G401.6 (cell line): ENCODE measurements at regions not wholly inside any gene's neighbourhood (a gene's known extent, or its start where the extent isn't known, plus 50 kb on each side); places are given as distances from the start of the nearest gene placed in this dataset.
"Not testable (repeated sequence)": the region's sequence is repeated elsewhere in the genome, so short reads cannot be mapped to it uniquely, and the experiment has no call there.

Source experiments
- FAIRE-seq: peaks from 2 replicates; lab custom pipeline; 2012; peaks lifted over from hg19 to GRCh38; lab: Jason Lieb, UNC

- no peak for FAIRE-seq
Measured at GRCh38 chr16:76816475-76816874, 374.5 kb upstream of the MON1B start.

DNA sequence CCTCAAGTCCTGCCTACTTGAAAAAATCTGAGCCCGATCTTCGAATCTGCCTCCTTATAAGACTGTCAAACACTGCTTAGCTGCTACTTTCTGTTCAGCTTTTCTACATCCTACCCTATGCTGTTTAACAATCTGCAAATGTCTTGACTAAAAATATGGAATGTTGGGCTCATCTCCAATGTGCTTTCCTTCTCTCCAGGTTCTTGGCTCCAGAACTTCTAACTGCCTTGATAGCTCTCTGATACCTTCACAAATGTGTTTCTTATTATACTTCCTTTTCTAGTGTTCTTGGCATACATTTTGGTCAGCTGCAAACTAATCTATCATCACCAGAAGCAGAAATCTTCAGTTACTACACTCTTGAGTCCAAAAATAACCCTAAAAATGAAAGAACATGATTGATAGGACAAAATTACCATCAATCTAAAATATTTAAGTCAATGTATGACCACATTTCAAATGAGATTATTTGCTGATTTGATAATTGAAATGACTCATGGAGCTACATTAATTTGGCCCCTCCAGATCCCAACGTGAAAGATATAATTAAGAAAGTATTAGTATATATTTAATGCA lies 372.3 kb upstream of the MON1B start:
- FAIRE-seq, result no peak

- FAIRE-seq, result no peak
Measured at GRCh38 chr16:76819226-76819916, 371.6 kb upstream of the MON1B start.

DNA sequence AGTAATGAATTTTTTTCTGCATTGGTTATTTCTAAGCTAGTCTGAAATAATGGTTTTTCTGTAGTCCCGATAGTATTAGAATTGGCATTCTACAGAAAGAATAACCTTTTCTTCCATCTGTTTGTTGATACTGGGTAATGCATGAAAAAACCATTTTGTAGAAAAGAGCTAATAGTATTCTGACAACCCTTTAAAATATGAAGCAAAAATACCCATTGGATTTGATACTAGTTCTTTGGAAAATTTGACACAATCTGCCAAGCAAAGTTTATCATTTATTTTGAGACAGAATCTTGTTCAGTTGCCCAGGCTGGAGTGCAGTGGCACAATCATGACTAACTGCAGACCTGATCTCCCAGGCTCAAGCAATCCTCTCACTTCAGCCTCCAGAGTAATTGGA lies 366.8 kb upstream of the MON1B start:
- FAIRE-seq, result no peak

- FAIRE-seq, result no peak
Measured at GRCh38 chr16:76824791-76825190, 366.2 kb upstream of the MON1B start.

- no peak for FAIRE-seq
Measured at GRCh38 chr16:76835339-76835738, 355.7 kb upstream of the MON1B start.

- FAIRE-seq, result no peak
Measured at GRCh38 chr16:76835779-76836300, 355.1 kb upstream of the MON1B start.

DNA sequence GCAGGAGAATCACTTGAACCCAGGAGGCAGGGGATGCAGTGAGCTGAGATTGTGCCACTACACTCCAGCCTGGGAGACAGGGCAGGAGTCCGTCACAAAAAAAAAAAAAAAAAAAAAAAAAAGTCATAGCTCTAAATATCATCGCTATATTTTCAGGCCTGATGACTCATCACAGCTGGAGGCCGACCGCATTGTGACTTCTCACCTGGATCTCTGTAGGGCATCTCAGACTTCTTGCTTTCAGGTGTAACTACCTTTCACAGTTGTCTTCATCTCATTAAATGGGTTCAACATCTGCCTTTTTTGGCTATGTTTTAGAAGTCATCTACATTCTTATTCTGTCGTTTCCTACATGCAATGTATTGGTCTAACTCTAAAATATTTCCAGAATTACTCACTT lies 353.1 kb upstream of the MON1B start:
- no peak for FAIRE-seq

- no peak for FAIRE-seq
Measured at GRCh38 chr16:76854234-76854633, 336.8 kb upstream of the MON1B start.

DNA sequence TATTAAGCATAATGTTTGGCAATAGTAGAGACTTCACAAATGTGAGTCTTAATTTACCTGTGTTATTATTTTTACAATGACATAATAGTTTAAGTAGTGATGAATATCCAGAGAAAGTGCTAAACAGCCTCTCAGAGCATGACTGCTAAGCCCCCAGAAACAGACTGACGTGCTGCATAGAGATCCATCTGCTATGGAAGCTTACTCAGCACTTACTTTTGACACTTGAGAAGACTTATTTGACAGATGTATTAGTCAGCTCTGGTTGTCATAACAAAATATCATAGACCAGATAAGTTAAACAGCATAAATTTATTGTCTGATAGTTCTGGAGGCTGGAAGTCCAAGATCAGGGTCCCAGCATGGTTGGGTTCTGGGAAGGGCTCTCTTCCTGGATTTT lies 334.9 kb upstream of the MON1B start:
- no peak for FAIRE-seq

- no peak for FAIRE-seq
Measured at GRCh38 chr16:76857402-76857801, 333.6 kb upstream of the MON1B start.

GRCh38 chr16:76862901-76863300 lies 328.1 kb upstream of the MON1B start:
- no peak for FAIRE-seq

GRCh38 chr16:76866994-76867393 lies 324.0 kb upstream of the MON1B start:
- no peak for FAIRE-seq

GRCh38 chr16:76875898-76876297 lies 315.1 kb upstream of the MON1B start:
- FAIRE-seq, result no peak

DNA sequence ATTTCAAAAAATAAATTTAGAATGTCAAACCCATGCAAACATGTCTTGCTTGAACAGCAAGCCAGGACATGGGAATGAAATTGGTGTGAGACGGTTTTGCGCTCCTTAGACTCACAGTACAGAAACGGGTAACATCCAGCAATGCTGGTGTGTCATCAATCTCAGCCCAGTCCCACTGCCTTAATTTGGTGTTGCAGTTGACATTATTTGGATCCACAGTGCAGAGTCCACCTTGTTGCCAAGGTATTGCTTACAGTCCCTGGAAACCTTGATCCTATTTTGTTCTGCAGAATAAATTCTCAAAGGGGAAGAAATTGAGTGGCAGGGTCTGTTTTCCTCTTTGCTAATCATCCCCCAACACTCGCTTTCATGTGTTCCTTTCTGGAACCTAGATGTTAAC lies 311.6 kb upstream of the MON1B start:
- no peak for FAIRE-seq

GRCh38 chr16:76880523-76880922 lies 310.5 kb upstream of the MON1B start:
- FAIRE-seq, result not testable (repeated sequence)

DNA sequence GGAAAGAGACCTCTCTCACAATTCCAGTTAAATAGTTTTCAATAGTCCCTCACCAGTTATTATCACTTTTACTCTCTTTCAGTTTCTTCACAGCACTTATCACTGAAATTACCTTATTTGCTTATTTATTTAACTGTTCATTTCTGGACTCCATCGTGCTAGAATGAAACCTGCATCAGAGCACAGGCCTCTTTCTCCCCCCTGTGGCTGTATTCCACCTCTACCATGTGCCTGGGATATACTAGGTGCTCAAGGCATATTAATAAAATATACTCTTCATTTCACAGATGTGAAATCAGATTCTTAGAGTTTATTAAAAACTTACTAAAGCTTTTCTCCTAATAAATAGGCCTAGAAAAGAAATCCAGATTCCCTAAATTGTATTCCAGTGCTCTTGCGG lies 308.9 kb upstream of the MON1B start:
- no peak for FAIRE-seq

GRCh38 chr16:76883076-76883475 lies 307.9 kb upstream of the MON1B start:
- no peak for FAIRE-seq

- FAIRE-seq, result no peak
Measured at GRCh38 chr16:76885776-76886537, 305.0 kb upstream of the MON1B start.

DNA sequence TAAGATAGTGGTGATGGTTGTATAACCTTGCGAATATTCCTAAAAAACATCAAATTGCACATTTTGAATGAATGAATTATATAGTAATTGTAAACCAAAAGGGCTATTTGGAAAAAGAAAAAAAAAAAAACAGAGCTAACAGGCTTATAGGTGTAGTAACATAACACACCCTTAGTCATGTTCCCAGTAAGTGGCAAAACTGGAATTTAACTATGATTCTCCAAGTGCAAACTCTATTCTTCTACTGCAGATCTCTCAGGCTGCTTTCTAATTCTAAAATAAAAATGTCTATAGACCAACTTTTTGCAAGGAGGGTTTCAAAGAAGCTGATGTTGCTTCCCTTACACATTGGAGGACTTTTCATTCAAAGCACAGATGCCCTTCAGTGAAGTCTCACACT lies 293.2 kb upstream of the MON1B start:
- FAIRE-seq, result no peak

GRCh38 chr16:76899767-76900166 lies 291.2 kb upstream of the MON1B start:
- no peak for FAIRE-seq

GRCh38 chr16:76900285-76901263 lies 290.4 kb upstream of the MON1B start:
- no peak for FAIRE-seq
